Fibroblast of lung (primary cell): ENCODE measurements at regions not wholly inside any gene's neighbourhood (a gene's known extent, or its start where the extent isn't known, plus 50 kb on each side); places are given as distances from the start of the nearest gene placed in this dataset.

Experiments
- DNase-seq, 2 donors: peaks; one replicate each; pipeline versions ENCODE4 v3.0.0 to v3.0.0-alpha.2; 2010; ENCODE audit warnings: low read depth in 2 of 2
- H2AFZ ChIP-seq: 2 replicates; pipeline ENCODE4 v1.5.1; 2012; ENCODE audit warnings: low read length, control low read depth, inconsistent platforms
- H3K27ac ChIP-seq: 2 replicates; pipeline ENCODE4 v1.5.1; 2011; ENCODE audit warnings: low read length, control low read depth; ENCODE audit not compliant: insufficient read depth
- H3K27me3 ChIP-seq: 2 replicates; pipeline ENCODE4 v1.5.1; 2011; ENCODE audit warnings: mild to moderate bottlenecking, low read length; ENCODE audit not compliant: control insufficient read depth, insufficient read depth
- H3K36me3 ChIP-seq: 2 replicates; pipeline ENCODE4 v1.5.1; 2011; ENCODE audit warnings: low read length; ENCODE audit not compliant: control insufficient read depth, insufficient read depth
- H3K4me1 ChIP-seq: 2 replicates; pipeline ENCODE4 v1.5.1; 2011; ENCODE audit warnings: low read length; ENCODE audit not compliant: control insufficient read depth, insufficient read depth; ENCODE audit errors: extremely low read depth
- H3K4me2 ChIP-seq: 2 replicates; pipeline ENCODE4 v1.5.1; 2011; ENCODE audit warnings: low read length, control low read depth; ENCODE audit not compliant: insufficient read depth; ENCODE audit errors: extremely low read depth
- H3K4me3 ChIP-seq, 4 experiments: fragments of 200-600 bp in 1 of 4; sonication (generic) in 1 of 4; replicated peaks in 1 of 4; 2 replicates each; pipeline ENCODE4 v1.5.1; 2011 to 2016; ENCODE audit warnings: low read length in 4 of 4, low read depth in 3 of 4, mild to moderate bottlenecking in 3 of 4, control low read depth in 2 of 4, inconsistent platforms in 1 of 4, mixed read lengths in 1 of 4; ENCODE audit not compliant: insufficient read depth in 1 of 4; ENCODE audit errors: control extremely low read depth in 1 of 4
- H3K79me2 ChIP-seq: 2 replicates; pipeline ENCODE4 v1.5.1; 2012; ENCODE audit warnings: mild to moderate bottlenecking, low read length, inconsistent platforms; ENCODE audit not compliant: control insufficient read depth, insufficient read depth
- H3K9ac ChIP-seq: 2 replicates; pipeline ENCODE4 v1.5.1; 2011; ENCODE audit warnings: mild to moderate bottlenecking, low read length, control low read depth; ENCODE audit not compliant: insufficient read depth
- H3K9me3 ChIP-seq: 2 replicates; pipeline ENCODE4 v1.5.1; 2012; ENCODE audit warnings: low read depth, low read length; ENCODE audit not compliant: control insufficient read depth, insufficient read depth
- H4K20me1 ChIP-seq: 2 replicates; pipeline ENCODE4 v1.5.1; 2011; ENCODE audit warnings: low read length; ENCODE audit not compliant: control insufficient read depth, insufficient read depth; ENCODE audit errors: extremely low read depth
- CTCF ChIP-seq, 2 donors: IDR thresholded peaks in 1 of 2; conservative IDR thresholded peaks in 1 of 2; 1 replicate in 1 of 2; 2 replicates in 1 of 2; pipeline ENCODE4 v1.5.1; 2011 to 2012; ENCODE audit warnings: low read length in 2 of 2, control low read depth in 1 of 2, inconsistent platforms in 1 of 2, low read depth in 1 of 2, mild to moderate bottlenecking in 1 of 2
- EZH2 ChIP-seq: IDR thresholded peaks from 2 replicates; pipeline ENCODE4 v1.5.1; 2012; ENCODE audit warnings: low read length, control low read depth, mild to moderate bottlenecking; ENCODE audit errors: missing control alignments

- no peaks in the 10 kb centered on the region for H3K4me1 ChIP-seq
- no peak overlapping the region for H3K9ac ChIP-seq
- H2AFZ ChIP-seq = no peak overlapping the region
- no peak overlapping the region for H3K4me2 ChIP-seq
- no peaks in the 10 kb centered on the region for H3K36me3 ChIP-seq
- DNase-seq = no peak
- no peaks in the 10 kb centered on the region for H3K27me3 ChIP-seq
- no peaks in the 10 kb centered on the region for H4K20me1 ChIP-seq
- no peaks in the 10 kb centered on the region for H3K79me2 ChIP-seq
- no peaks in the 10 kb centered on the region for H3K9me3 ChIP-seq
- no peak overlapping the region for H3K4me3 ChIP-seq
- H3K27ac ChIP-seq = no peak overlapping the region
- TF ChIP-seq CTCF (conservative IDR thresholded peaks at IDR 0.05 in 1 of 2, IDR thresholded peaks at IDR 0.05 in 1 of 2; ENCODE audit: low read depth in 1 of 2, low read length in 2 of 2) (no peak), EZH2 (no peak)
These were observed 2202.9 kb upstream of the WWC1 start for GRCh38 chr5:166088389-166089039.

- Histone ChIP-seq H3K36me3 (no peaks in the 10 kb centered on the region), H3K4me1 (no peaks in the 10 kb centered on the region), H3K4me2 (no peak overlapping the region), H3K4me3 (no peak overlapping the region), H3K27me3 (no peaks in the 10 kb centered on the region), H4K20me1 (no peaks in the 10 kb centered on the region), H3K27ac (no peak overlapping the region), H3K9me3 (no peaks in the 10 kb centered on the region), H3K79me2 (no peaks in the 10 kb centered on the region), H2AFZ (no peak overlapping the region), H3K9ac (no peak overlapping the region)
- TF ChIP-seq EZH2 (no peak), CTCF (conservative IDR thresholded peaks at IDR 0.05 in 1 of 2, IDR thresholded peaks at IDR 0.05 in 1 of 2; ENCODE audit: low read depth in 1 of 2, low read length in 2 of 2) (no peak)
- no peak for DNase-seq
These were observed 2199.5 kb upstream of the WWC1 start for GRCh38 chr5:166091931-166092330.

- no peak overlapping the region for H3K9ac ChIP-seq
- TF ChIP-seq EZH2 = no peak
- no peak for TF ChIP-seq CTCF (conservative IDR thresholded peaks at IDR 0.05 in 1 of 2, IDR thresholded peaks at IDR 0.05 in 1 of 2; ENCODE audit: low read depth in 1 of 2, low read length in 2 of 2)
These were observed 2198.1 kb upstream of the WWC1 start for GRCh38 chr5:166093312-166093711.

More at GRCh38 chr5:166093312-166093711, 2198.1 kb upstream of the WWC1 start:
- no peak overlapping the region for H3K4me2 ChIP-seq
- H3K36me3 ChIP-seq = no peaks in the 10 kb centered on the region
- H3K9me3 ChIP-seq = no peaks in the 10 kb centered on the region
- H3K4me1 ChIP-seq = no peaks in the 10 kb centered on the region
- no peaks in the 10 kb centered on the region for H4K20me1 ChIP-seq
- DNase-seq = no peak
- no peak overlapping the region for H3K27ac ChIP-seq
- no peaks in the 10 kb centered on the region for H3K27me3 ChIP-seq
- H2AFZ ChIP-seq = no peak overlapping the region
- no peaks in the 10 kb centered on the region for H3K79me2 ChIP-seq
- no peak overlapping the region for H3K4me3 ChIP-seq
